ENCODE measurements at regions not wholly inside any gene's neighbourhood (a gene's known extent, or its start where the extent isn't known, plus 50 kb on each side); places are given as distances from the start of the nearest gene placed in this dataset.

GRCh38 chr18:78776706-78777285 is 202.8 kb upstream of the SALL3 start:
- H3K4me1 ChIP-seq (ENCODE audit: insufficient read depth, insufficient read length) = peaks cover 9% of the 10 kb centered on the region
- H3K36me3 ChIP-seq (ENCODE audit: insufficient read depth, insufficient read length, low read length) = no peaks in the 10 kb centered on the region
- H3K27me3 ChIP-seq (ENCODE audit: insufficient read depth, insufficient read length) = no peaks in the 10 kb centered on the region
- no peak overlapping the region for H3K9ac ChIP-seq (ENCODE audit: insufficient read length, low read depth)
- H3K9me3 ChIP-seq (ENCODE audit: insufficient read depth, low read length) = no peaks in the 10 kb centered on the region
- no peak for DNase-seq (ENCODE audit: low read depth, low spot score)
- no peak overlapping the region for H3K4me3 ChIP-seq (ENCODE audit: insufficient read length, low read depth)
- TF ChIP-seq SUZ12 (IDR thresholded peaks at IDR 0.05; ENCODE audit: extremely low read depth, insufficient read depth, insufficient read length) (no peak), ZNF274 (IDR thresholded peaks at IDR 0.05; ENCODE audit: low read depth, low read length) (no peak), YY1 (IDR thresholded peaks at IDR 0.05; ENCODE audit: insufficient read depth, insufficient read length) (no peak)

GRCh38 chr18:78777992-78778391 is 201.6 kb upstream of the SALL3 start:
- no peak overlapping the region for H3K9ac ChIP-seq (ENCODE audit: insufficient read length, low read depth)
- no peak for DNase-seq (ENCODE audit: low read depth, low spot score)
- no peak for TF ChIP-seq YY1 (IDR thresholded peaks at IDR 0.05; ENCODE audit: insufficient read depth, insufficient read length)
- TF ChIP-seq ZNF274 (IDR thresholded peaks at IDR 0.05; ENCODE audit: low read depth, low read length) = no peak
- no peak for TF ChIP-seq SUZ12 (IDR thresholded peaks at IDR 0.05; ENCODE audit: extremely low read depth, insufficient read depth, insufficient read length)
- H3K9me3 ChIP-seq (ENCODE audit: insufficient read depth, low read length) = no peaks in the 10 kb centered on the region
- peaks cover 7% of the 10 kb centered on the region for H3K4me1 ChIP-seq (ENCODE audit: insufficient read depth, insufficient read length)
- no peaks in the 10 kb centered on the region for H3K27me3 ChIP-seq (ENCODE audit: insufficient read depth, insufficient read length)
- H3K36me3 ChIP-seq (ENCODE audit: insufficient read depth, insufficient read length, low read length) = no peaks in the 10 kb centered on the region
- H3K4me3 ChIP-seq (ENCODE audit: insufficient read length, low read depth) = no peak overlapping the region

GRCh38 chr18:78778651-78779050 is 201.0 kb upstream of the SALL3 start:
- no peak overlapping the region for H3K4me3 ChIP-seq (ENCODE audit: insufficient read length, low read depth)
- no peak for TF ChIP-seq ZNF274 (IDR thresholded peaks at IDR 0.05; ENCODE audit: low read depth, low read length)
- H3K36me3 ChIP-seq (ENCODE audit: insufficient read depth, insufficient read length, low read length) = no peaks in the 10 kb centered on the region
- peaks cover 3% of the 10 kb centered on the region for H3K4me1 ChIP-seq (ENCODE audit: insufficient read depth, insufficient read length)
- H3K27me3 ChIP-seq (ENCODE audit: insufficient read depth, insufficient read length) = no peaks in the 10 kb centered on the region
- no peak for DNase-seq (ENCODE audit: low read depth, low spot score)
- no peak overlapping the region for H3K9ac ChIP-seq (ENCODE audit: insufficient read length, low read depth)
- H3K9me3 ChIP-seq (ENCODE audit: insufficient read depth, low read length) = no peaks in the 10 kb centered on the region

- no peak overlapping the region for H3K9ac ChIP-seq (ENCODE audit: insufficient read length, low read depth)
- H3K27me3 ChIP-seq (ENCODE audit: insufficient read depth, insufficient read length) = no peaks in the 10 kb centered on the region
- no peaks in the 10 kb centered on the region for H3K36me3 ChIP-seq (ENCODE audit: insufficient read depth, insufficient read length, low read length)
- no peak overlapping the region for H3K4me3 ChIP-seq (ENCODE audit: insufficient read length, low read depth)
- no peak for TF ChIP-seq ZNF274 (IDR thresholded peaks at IDR 0.05; ENCODE audit: low read depth, low read length)
- no peak for TF ChIP-seq SUZ12 (IDR thresholded peaks at IDR 0.05; ENCODE audit: extremely low read depth, insufficient read depth, insufficient read length)
- no peak for TF ChIP-seq YY1 (IDR thresholded peaks at IDR 0.05; ENCODE audit: insufficient read depth, insufficient read length)
- H3K4me1 ChIP-seq (ENCODE audit: insufficient read depth, insufficient read length) = no peaks in the 10 kb centered on the region
- no peak for DNase-seq (ENCODE audit: low read depth, low spot score)
- H3K9me3 ChIP-seq (ENCODE audit: insufficient read depth, low read length) = no peaks in the 10 kb centered on the region
Measured at GRCh38 chr18:78779996-78780718, 199.5 kb upstream of the SALL3 start.

- Histone ChIP-seq H3K27me3 (ENCODE audit: insufficient read depth, insufficient read length) (no peaks in the 10 kb centered on the region), H3K9ac (ENCODE audit: insufficient read length, low read depth) (no peak overlapping the region), H3K4me3 (ENCODE audit: insufficient read length, low read depth) (no peak overlapping the region), H3K4me1 (ENCODE audit: insufficient read depth, insufficient read length) (no peaks in the 10 kb centered on the region), H3K9me3 (ENCODE audit: insufficient read depth, low read length) (no peaks in the 10 kb centered on the region), H3K36me3 (ENCODE audit: insufficient read depth, insufficient read length, low read length) (no peaks in the 10 kb centered on the region)
- DNase-seq (ENCODE audit: low read depth, low spot score) = no peak
- no peak for TF ChIP-seq SUZ12 (IDR thresholded peaks at IDR 0.05; ENCODE audit: extremely low read depth, insufficient read depth, insufficient read length)
Measured at GRCh38 chr18:78780719-78781600, 198.7 kb upstream of the SALL3 start.

GRCh38 chr18:78781601-78781960 is 198.0 kb upstream of the SALL3 start:
- no peak overlapping the region for H3K4me3 ChIP-seq (ENCODE audit: insufficient read length, low read depth)
- H3K36me3 ChIP-seq (ENCODE audit: insufficient read depth, insufficient read length, low read length) = no peaks in the 10 kb centered on the region
- no peak for DNase-seq (ENCODE audit: low read depth, low spot score)
- H3K9me3 ChIP-seq (ENCODE audit: insufficient read depth, low read length) = no peaks in the 10 kb centered on the region
- H3K9ac ChIP-seq (ENCODE audit: insufficient read length, low read depth) = no peak overlapping the region
- TF ChIP-seq YY1 (IDR thresholded peaks at IDR 0.05; ENCODE audit: insufficient read depth, insufficient read length) = no peak
- TF ChIP-seq SUZ12 (IDR thresholded peaks at IDR 0.05; ENCODE audit: extremely low read depth, insufficient read depth, insufficient read length) = no peak
- H3K4me1 ChIP-seq (ENCODE audit: insufficient read depth, insufficient read length) = no peaks in the 10 kb centered on the region
- no peaks in the 10 kb centered on the region for H3K27me3 ChIP-seq (ENCODE audit: insufficient read depth, insufficient read length)

GRCh38 chr18:78782951-78783563 is 196.6 kb upstream of the SALL3 start:
- Histone ChIP-seq H3K36me3 (ENCODE audit: insufficient read depth, insufficient read length, low read length) (no peaks in the 10 kb centered on the region), H3K4me1 (ENCODE audit: insufficient read depth, insufficient read length) (no peaks in the 10 kb centered on the region), H3K4me3 (ENCODE audit: insufficient read length, low read depth) (no peak overlapping the region), H3K9ac (ENCODE audit: insufficient read length, low read depth) (no peak overlapping the region), H3K27me3 (ENCODE audit: insufficient read depth, insufficient read length) (no peaks in the 10 kb centered on the region), H3K9me3 (ENCODE audit: insufficient read depth, low read length) (no peaks in the 10 kb centered on the region)
- DNase-seq (ENCODE audit: low read depth, low spot score) = no peak
- no peak for TF ChIP-seq SUZ12 (IDR thresholded peaks at IDR 0.05; ENCODE audit: extremely low read depth, insufficient read depth, insufficient read length)
- TF ChIP-seq ZNF274 (IDR thresholded peaks at IDR 0.05; ENCODE audit: low read depth, low read length) = no peak
- no peak for TF ChIP-seq YY1 (IDR thresholded peaks at IDR 0.05; ENCODE audit: insufficient read depth, insufficient read length)
